Erythroblast (primary cell): ENCODE measurements at regions not wholly inside any gene's neighbourhood (a gene's known extent, or its start where the extent isn't known, plus 50 kb on each side); places are given as distances from the start of the nearest gene placed in this dataset.

Source experiments
- GATA1 ChIP-seq: IDR thresholded peaks from 2 replicates; pipeline ENCODE4 v1.6.1; 2011; ENCODE audit warnings: low read depth, mild to moderate bottlenecking, control low read depth, low read length, moderate library complexity
- POLR2A ChIP-seq: IDR thresholded peaks from 2 replicates; pipeline ENCODE4 v1.6.1; 2011; ENCODE audit warnings: mild to moderate bottlenecking, low read length

- no peak for TF ChIP-seq POLR2A
- TF ChIP-seq GATA1: no peak
These were observed 282.0 kb upstream of the RORA start for GRCh38 chr15:61511089-61511488.
